ENCODE measurements at regions not wholly inside any gene's neighbourhood (a gene's known extent, or its start where the extent isn't known, plus 50 kb on each side); places are given as distances from the start of the nearest gene placed in this dataset.

- Histone ChIP-seq H3K4me1 (no peaks in the 10 kb centered on the region), H3K36me3 (no peaks in the 10 kb centered on the region), H3K27me3 (no peaks in the 10 kb centered on the region), H3K9me3 (no peaks in the 10 kb centered on the region), H3K4me3 (no peak overlapping the region), H3K27ac (no peak overlapping the region)
- ATAC-seq (no peak), DNase-seq (no peak)
- no peak for TF ChIP-seq CTCF (IDR thresholded peaks at IDR 0.05)
- intact Hi-C loops (cut with DNase I): no loop called here
These were observed 326.1 kb upstream of the IRX1 start for GRCh38 chr5:3269395-3270169.

GRCh38 chr5:3268760-3269330, 326.8 kb upstream of the IRX1 start:
- Histone ChIP-seq H3K4me1 (no peaks in the 10 kb centered on the region), H3K27me3 (no peaks in the 10 kb centered on the region), H3K9me3 (no peaks in the 10 kb centered on the region), H3K4me3 (no peak overlapping the region), H3K27ac (no peak overlapping the region), H3K36me3 (no peaks in the 10 kb centered on the region)
- intact Hi-C loops (cut with DNase I): no loop called here
- no peak for DNase-seq
- no peak for TF ChIP-seq CTCF (IDR thresholded peaks at IDR 0.05)
- no peak for ATAC-seq

GRCh38 chr5:3266861-3267260, 328.8 kb upstream of the IRX1 start:
- no peak for TF ChIP-seq CTCF (IDR thresholded peaks at IDR 0.05)
- intact Hi-C loops (cut with DNase I): no loop called here
- Histone ChIP-seq H3K4me1 (no peaks in the 10 kb centered on the region), H3K9me3 (no peaks in the 10 kb centered on the region), H3K36me3 (no peaks in the 10 kb centered on the region), H3K27me3 (no peaks in the 10 kb centered on the region), H3K4me3 (no peak overlapping the region), H3K27ac (no peak overlapping the region)
- ATAC-seq (no peak), DNase-seq (no peak)

GRCh38 chr5:3265936-3266335, 329.7 kb upstream of the IRX1 start:
- Histone ChIP-seq H3K4me3 (no peak overlapping the region), H3K4me1 (no peaks in the 10 kb centered on the region), H3K27ac (no peak overlapping the region), H3K36me3 (no peaks in the 10 kb centered on the region), H3K27me3 (no peaks in the 10 kb centered on the region), H3K9me3 (no peaks in the 10 kb centered on the region)
- no peak for ATAC-seq
- no peak for DNase-seq
- no peak for TF ChIP-seq CTCF (IDR thresholded peaks at IDR 0.05)
- intact Hi-C loops (cut with DNase I): no loop called here

- Histone ChIP-seq H3K9me3 (no peaks in the 10 kb centered on the region), H3K4me1 (no peaks in the 10 kb centered on the region), H3K27ac (no peak overlapping the region), H3K4me3 (no peak overlapping the region), H3K36me3 (no peaks in the 10 kb centered on the region), H3K27me3 (no peaks in the 10 kb centered on the region)
- DNase-seq: no peak
- no peak for TF ChIP-seq CTCF (IDR thresholded peaks at IDR 0.05)
- intact Hi-C loops (cut with DNase I): no loop called here
- no peak for ATAC-seq
These were observed 330.3 kb upstream of the IRX1 start for GRCh38 chr5:3265131-3265885.

Measured in upper lobe of right lung (tissue), 1 donor.